GM21360 (cell line): ENCODE measurements at regions not wholly inside any gene's neighbourhood (a gene's known extent, or its start where the extent isn't known, plus 50 kb on each side); places are given as distances from the start of the nearest gene placed in this dataset.
"Not testable (repeated sequence)": the region's sequence is repeated elsewhere in the genome, so short reads cannot be mapped to it uniquely, and the experiment has no call there.

Experiments used
- ATAC-seq: cut with Tn5 transposase; IDR thresholded peaks from one replicate; pipeline ENCODE4 v1.9.1; 2021; ENCODE audit warnings: mild to moderate bottlenecking, moderate library complexity; ENCODE audit not compliant: unreplicated experiment

GRCh38 chr10:65365878-65366277 lies 1560.0 kb upstream of the LRRTM3 start:
- no peak for ATAC-seq

- ATAC-seq, result no peak
Observed at GRCh38 chr10:65367706-65368105, 1558.1 kb upstream of the LRRTM3 start.

GRCh38 chr10:65375528-65375927 lies 1550.3 kb upstream of the LRRTM3 start:
- no peak for ATAC-seq

GRCh38 chr10:65377687-65378086 lies 1548.1 kb upstream of the LRRTM3 start:
- no peak for ATAC-seq

GRCh38 chr10:65394502-65395297 lies 1531.1 kb upstream of the LRRTM3 start:
- no peak for ATAC-seq

- no peak for ATAC-seq
Observed at GRCh38 chr10:65395631-65396030, 1530.2 kb upstream of the LRRTM3 start.

GRCh38 chr10:65396997-65397396 lies 1528.8 kb upstream of the LRRTM3 start:
- ATAC-seq, result no peak

- ATAC-seq, result no peak
Observed at GRCh38 chr10:65408401-65408800, 1517.4 kb upstream of the LRRTM3 start.

- ATAC-seq, result no peak
Observed at GRCh38 chr10:65413001-65413400, 1512.8 kb upstream of the LRRTM3 start.

GRCh38 chr10:65415318-65415717 lies 1510.5 kb upstream of the LRRTM3 start:
- ATAC-seq, result no peak

- ATAC-seq, result no peak
Observed at GRCh38 chr10:65416094-65416493, 1509.7 kb upstream of the LRRTM3 start.

- no peak for ATAC-seq
Observed at GRCh38 chr10:65419629-65420028, 1506.2 kb upstream of the LRRTM3 start.

GRCh38 chr10:65423043-65423442 lies 1502.8 kb upstream of the LRRTM3 start:
- ATAC-seq, result no peak

GRCh38 chr10:65429381-65429780 lies 1496.5 kb upstream of the LRRTM3 start:
- not testable (repeated sequence) for ATAC-seq

- ATAC-seq, result no peak
Observed at GRCh38 chr10:65430979-65431378, 1494.9 kb upstream of the LRRTM3 start.

- no peak for ATAC-seq
Observed at GRCh38 chr10:65470986-65471385, 1454.8 kb upstream of the LRRTM3 start.

- ATAC-seq, result no peak
Observed at GRCh38 chr10:65482848-65483247, 1443.0 kb upstream of the LRRTM3 start.

GRCh38 chr10:65491799-65492198 lies 1434.0 kb upstream of the LRRTM3 start:
- no peak for ATAC-seq

- no peak for ATAC-seq
Observed at GRCh38 chr10:65496541-65496940, 1429.3 kb upstream of the LRRTM3 start.

GRCh38 chr10:65497837-65498236 lies 1428.0 kb upstream of the LRRTM3 start:
- no peak for ATAC-seq

- no peak for ATAC-seq
Observed at GRCh38 chr10:65500716-65501115, 1425.1 kb upstream of the LRRTM3 start.

GRCh38 chr10:65501259-65501658 lies 1424.6 kb upstream of the LRRTM3 start:
- ATAC-seq, result peak; percentile 95

- ATAC-seq, result no peak
Observed at GRCh38 chr10:65518379-65518778, 1407.5 kb upstream of the LRRTM3 start.
